ENCODE measurements at regions not wholly inside any gene's neighbourhood (a gene's known extent, or its start where the extent isn't known, plus 50 kb on each side); places are given as distances from the start of the nearest gene placed in this dataset.

- no peak for TF ChIP-seq CSRNP3 (CRISPR knock-in tag; IDR thresholded peaks at IDR 0.05)
- no peak for TF ChIP-seq ESRRG (CRISPR knock-in tag; IDR thresholded peaks at IDR 0.05)
- no peak for TF ChIP-seq TSHZ2 (CRISPR knock-in tag; IDR thresholded peaks at IDR 0.05)
- no peak for TF ChIP-seq OSR1 (CRISPR knock-in tag; IDR thresholded peaks at IDR 0.05)
- no peak for TF ChIP-seq ZC3H10 (CRISPR knock-in tag; IDR thresholded peaks at IDR 0.05)
- TF ChIP-seq ZFP30 (CRISPR knock-in tag; IDR thresholded peaks at IDR 0.05), result no peak
- TF ChIP-seq ISL1 (CRISPR knock-in tag; IDR thresholded peaks at IDR 0.05), result no peak
- TF ChIP-seq ZNF565 (CRISPR knock-in tag; conservative IDR thresholded peaks at IDR 0.05; ENCODE audit: low read depth), result no peak
- no peak for TF ChIP-seq RARB (CRISPR knock-in tag; IDR thresholded peaks at IDR 0.05)
- no peak for TF ChIP-seq ZNF70 (CRISPR knock-in tag; IDR thresholded peaks at IDR 0.05)
- no peak for TF ChIP-seq CREB5 (CRISPR knock-in tag; IDR thresholded peaks at IDR 0.05; ENCODE audit: low read depth)
Measured at GRCh38 chr18:60915160-60915559, 418.1 kb upstream of the CDH20 start.

Data from SK-N-SH treated with all-trans-retinoic acid at 6 μM for 48 hours (cell line).